Erythroblast (primary cell): ENCODE measurements at regions not wholly inside any gene's neighbourhood (a gene's known extent, or its start where the extent isn't known, plus 50 kb on each side); places are given as distances from the start of the nearest gene placed in this dataset.

Source experiments
- GATA1 ChIP-seq: IDR thresholded peaks from 2 replicates; pipeline ENCODE4 v1.6.1; 2011; ENCODE audit warnings: low read depth, mild to moderate bottlenecking, control low read depth, low read length, moderate library complexity
- POLR2A ChIP-seq: IDR thresholded peaks from 2 replicates; pipeline ENCODE4 v1.6.1; 2011; ENCODE audit warnings: mild to moderate bottlenecking, low read length

GRCh38 chr3:107085261-107085660, 292.0 kb upstream of the CCDC54 start:
- TF ChIP-seq POLR2A: no peak
- TF ChIP-seq GATA1: no peak
